HG02571 (cell line): ENCODE measurements at regions not wholly inside any gene's neighbourhood (a gene's known extent, or its start where the extent isn't known, plus 50 kb on each side); places are given as distances from the start of the nearest gene placed in this dataset.
A peak's percentile ranks its signal among the peaks of the same experiment; 100 is the strongest.

ENCODE experiments used
- ATAC-seq: cut with Tn5 transposase; IDR thresholded peaks from one replicate; pipeline ENCODE4 v1.9.1; 2021; ENCODE audit warnings: mild to moderate bottlenecking, moderate library complexity; ENCODE audit not compliant: unreplicated experiment

GRCh38 chrX:20481632-20482031, 214.9 kb upstream of the RPS6KA3 start:
- ATAC-seq: no peak

DNA sequence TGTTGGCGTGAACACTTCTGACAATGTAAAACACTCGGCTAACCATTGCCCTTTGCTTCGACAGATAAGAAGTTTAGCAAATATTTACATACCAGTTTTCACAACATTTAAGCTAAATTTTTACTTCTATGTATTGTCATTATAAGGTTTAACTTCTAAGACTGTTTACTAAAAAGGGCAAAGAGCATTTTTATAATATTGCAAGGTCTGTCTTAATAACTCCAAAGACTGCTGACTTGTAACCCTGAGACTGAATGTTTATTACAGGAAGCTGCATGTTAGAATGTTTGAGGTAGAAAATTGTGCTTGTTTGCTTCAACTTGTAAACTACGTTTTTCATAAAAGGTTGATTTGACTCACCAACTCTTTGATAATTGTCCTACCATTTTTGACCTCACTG, 213.2 kb upstream of the RPS6KA3 start:
- ATAC-seq: no peak

DNA sequence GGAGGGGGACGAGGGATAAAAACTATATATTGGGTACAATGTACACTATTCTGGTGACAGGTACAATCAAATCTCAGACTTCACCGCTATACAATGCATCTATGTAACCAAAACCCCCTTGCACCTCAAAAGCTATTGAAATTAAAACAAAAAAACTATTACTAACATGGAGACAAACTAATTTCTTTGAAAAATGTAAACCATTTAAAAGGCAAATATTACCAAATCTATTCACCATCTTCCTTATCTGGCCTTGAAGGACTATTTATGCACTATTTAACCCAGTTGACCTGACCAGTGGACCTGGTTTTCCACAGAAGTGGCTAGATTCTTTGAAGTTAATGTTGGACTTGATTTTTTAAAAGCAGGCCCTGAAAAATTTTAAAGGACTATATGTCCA, 212.3 kb upstream of the RPS6KA3 start:
- ATAC-seq: no peak

- no peak for ATAC-seq
Observed at GRCh38 chrX:20477836-20478524, 211.3 kb upstream of the RPS6KA3 start.

- ATAC-seq: no peak
Observed at GRCh38 chrX:20477219-20477618, 210.5 kb upstream of the RPS6KA3 start.

- no peak for ATAC-seq
Observed at GRCh38 chrX:20472620-20473258, 206.0 kb upstream of the RPS6KA3 start.

GRCh38 chrX:20472148-20472547, 205.4 kb upstream of the RPS6KA3 start:
- no peak for ATAC-seq

GRCh38 chrX:20471483-20471882, 204.8 kb upstream of the RPS6KA3 start:
- ATAC-seq: no peak

DNA sequence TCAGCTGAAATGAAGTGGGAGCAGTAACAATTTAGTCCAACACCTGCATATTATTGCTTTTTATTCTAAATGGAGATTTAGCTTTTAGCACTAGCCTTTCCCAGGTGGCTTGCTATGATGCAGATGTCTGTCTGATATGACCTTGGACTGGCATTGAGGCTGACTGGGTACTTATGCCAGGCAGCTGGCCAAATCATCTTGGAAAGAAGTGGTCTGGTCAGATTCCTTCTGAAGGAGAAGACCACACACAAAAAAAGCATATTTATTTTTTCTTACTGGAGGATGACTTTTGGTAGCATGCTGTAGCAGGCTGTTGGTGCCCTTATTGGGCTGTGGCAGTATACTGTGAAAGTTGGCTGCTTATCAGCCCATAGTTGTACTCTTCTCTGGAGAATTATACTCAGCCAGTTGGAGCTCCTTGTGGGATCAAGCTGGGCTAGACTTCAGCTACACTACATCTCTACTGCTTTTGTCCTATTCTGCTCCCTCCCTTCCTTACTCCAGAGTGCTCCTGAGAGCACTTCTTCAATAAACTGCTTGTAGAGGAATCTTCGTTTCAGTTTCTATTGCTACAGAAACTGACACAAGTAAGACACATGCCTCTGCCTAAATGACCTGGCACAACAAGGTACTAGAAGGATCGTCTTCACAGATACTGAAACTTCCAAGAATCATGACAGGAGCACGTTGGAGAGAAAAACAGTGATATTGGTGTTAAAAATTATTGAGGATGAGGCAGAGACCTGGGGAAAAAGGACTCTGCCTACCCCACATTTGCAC, 196.8 kb upstream of the RPS6KA3 start:
- ATAC-seq: peak; percentile 65

GRCh38 chrX:20461576-20461975, 194.9 kb upstream of the RPS6KA3 start:
- no peak for ATAC-seq

GRCh38 chrX:20461002-20461401, 194.3 kb upstream of the RPS6KA3 start:
- no peak for ATAC-seq

DNA sequence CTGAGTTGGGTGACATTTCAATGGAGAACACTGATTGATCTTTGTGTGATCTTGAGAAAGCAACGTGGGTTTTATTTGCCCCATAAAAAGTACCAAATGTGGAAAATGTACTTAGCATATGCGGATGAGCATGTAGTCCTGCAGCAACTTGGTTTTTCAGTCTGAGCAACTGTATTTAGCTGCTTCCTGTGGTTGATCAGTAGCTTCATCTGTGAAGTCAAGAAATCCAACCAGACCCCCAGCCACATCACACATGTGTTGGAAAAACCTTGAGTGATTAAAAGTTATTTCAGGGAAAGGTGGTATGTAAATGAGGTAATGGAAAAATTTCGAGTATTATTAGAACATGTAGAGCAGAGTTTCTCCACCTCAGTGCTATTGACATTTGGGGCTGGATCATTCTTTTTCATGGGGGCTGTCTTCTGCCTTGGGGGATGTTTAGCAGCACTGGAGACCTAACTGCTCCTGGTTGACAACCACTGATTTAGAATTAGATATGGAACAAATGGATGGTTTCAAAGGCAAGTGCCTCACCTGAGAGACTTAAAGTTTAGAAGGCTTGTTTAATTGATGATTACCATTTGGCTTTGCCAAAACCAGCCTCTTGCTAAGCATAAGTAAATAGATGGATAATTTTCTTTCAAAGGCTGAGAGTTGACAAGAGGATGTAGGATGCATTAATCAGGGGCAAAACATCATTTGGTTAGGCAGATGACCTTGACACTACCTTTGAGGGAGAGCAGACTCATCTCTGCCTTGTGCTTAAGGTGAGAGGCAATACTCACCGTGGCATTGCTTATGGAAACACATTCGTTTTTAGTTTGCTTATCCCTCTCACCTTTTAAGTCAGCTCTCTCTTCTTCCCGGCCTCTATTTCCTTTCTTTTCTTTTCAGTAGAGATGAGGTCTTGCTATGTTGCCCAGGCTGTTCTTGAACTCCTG, 193.0 kb upstream of the RPS6KA3 start:
- no peak for ATAC-seq

- no peak for ATAC-seq
Observed at GRCh38 chrX:20456971-20457370, 190.3 kb upstream of the RPS6KA3 start.

- ATAC-seq: no peak
Observed at GRCh38 chrX:20455001-20455400, 188.3 kb upstream of the RPS6KA3 start.

DNA sequence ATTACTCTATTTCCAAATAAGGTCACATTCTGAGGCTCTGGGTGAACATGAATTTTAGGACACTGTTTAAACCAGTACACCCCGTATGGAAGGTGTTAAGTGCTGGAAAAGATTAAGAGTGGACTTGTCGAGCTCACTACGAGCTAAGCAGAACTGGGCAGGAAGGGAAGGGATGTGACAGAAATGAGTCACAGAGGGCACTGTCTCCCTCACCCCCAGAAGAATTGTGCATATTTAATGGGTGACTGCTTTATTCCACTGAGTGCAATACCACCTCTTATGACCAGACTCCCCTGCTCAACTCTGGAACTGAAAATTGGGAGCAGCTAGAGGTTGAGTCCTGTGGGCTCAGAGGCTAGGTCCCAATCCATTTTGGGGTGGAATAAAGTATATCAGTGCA, 187.4 kb upstream of the RPS6KA3 start:
- ATAC-seq: no peak

- ATAC-seq: no peak
Observed at GRCh38 chrX:20452487-20452886, 185.8 kb upstream of the RPS6KA3 start.

- no peak for ATAC-seq
Observed at GRCh38 chrX:20451929-20452328, 185.2 kb upstream of the RPS6KA3 start.

- ATAC-seq: peak; percentile 46
Observed at GRCh38 chrX:20445109-20445508, 178.4 kb upstream of the RPS6KA3 start.

DNA sequence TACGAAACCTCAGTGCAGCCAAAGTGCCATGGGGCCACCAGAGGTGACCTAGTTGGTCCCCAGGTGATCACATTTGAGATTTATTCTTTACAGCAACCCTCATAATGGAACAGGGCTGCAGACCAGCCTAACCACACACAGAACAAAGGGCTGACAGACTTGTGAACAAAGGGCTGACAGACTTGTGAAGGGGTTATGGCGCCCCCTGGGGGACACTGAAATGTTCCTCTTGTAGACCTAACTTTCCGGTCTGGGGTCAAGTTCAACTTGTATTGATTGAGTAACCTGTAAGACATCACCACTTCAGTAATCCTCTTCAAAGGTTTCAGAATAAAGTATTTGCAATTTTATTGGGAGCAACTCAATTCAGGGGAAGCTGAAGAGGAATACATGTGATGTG, 175.9 kb upstream of the RPS6KA3 start:
- ATAC-seq: no peak

GRCh38 chrX:20441123-20441522, 174.4 kb upstream of the RPS6KA3 start:
- no peak for ATAC-seq
